ENCODE measurements at regions not wholly inside any gene's neighbourhood (a gene's known extent, or its start where the extent isn't known, plus 50 kb on each side); places are given as distances from the start of the nearest gene placed in this dataset.
"Not testable (repeated sequence)": the region's sequence is repeated elsewhere in the genome, so short reads cannot be mapped to it uniquely, and the experiment has no call there.

DNA sequence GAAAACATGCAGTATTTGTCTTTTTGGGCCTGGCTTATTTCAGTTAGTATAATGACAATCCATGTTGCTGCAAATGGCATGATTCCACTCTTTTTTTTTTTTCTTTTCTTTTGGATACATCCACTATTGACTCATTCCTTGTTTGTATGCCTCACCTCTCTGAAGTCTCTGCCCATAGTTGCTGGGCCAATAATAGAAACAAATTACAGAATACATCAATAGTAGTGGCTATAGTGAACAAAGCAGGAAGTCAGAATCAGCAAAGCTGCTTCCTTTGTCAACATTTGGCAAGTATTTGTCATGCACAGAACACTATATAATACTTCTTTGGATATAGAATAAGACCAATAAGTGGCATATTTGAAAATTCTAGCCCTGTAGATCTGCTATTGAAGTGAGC lies 609.7 kb downstream of the STK39 start:
- no peak for DNase-seq
- in situ Hi-C loops (cut with MboI; ENCODE audit: low pct_unique_long_range_greater_than_20kb, low sequenced_read_pairs), result no loop called here

GRCh38 chr2:167632271-167632670 lies 615.1 kb downstream of the STK39 start:
- in situ Hi-C loops (cut with MboI; ENCODE audit: low pct_unique_long_range_greater_than_20kb, low sequenced_read_pairs); DNase-seq: not testable (repeated sequence)

DNA sequence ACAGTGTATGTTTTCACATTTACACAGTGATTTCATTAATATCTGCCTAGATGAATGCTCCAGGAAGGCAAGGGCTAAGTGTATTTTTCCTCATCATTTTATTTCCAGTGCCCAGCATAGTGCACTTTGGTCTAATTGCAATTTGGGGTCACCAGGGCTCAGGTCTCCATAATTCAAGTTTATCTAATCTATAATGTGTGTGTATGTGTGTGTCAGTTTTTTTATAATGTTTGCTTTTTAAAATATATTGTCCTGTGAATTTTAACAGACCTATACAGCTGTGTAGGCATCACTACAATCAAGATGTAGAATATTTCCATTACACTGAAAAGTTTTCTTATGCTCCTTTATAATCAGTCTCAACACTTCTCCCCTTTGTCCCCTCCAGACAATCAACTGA lies 620.4 kb downstream of the STK39 start:
- in situ Hi-C loops (cut with MboI; ENCODE audit: low pct_unique_long_range_greater_than_20kb, low sequenced_read_pairs), result no loop called here

DNA sequence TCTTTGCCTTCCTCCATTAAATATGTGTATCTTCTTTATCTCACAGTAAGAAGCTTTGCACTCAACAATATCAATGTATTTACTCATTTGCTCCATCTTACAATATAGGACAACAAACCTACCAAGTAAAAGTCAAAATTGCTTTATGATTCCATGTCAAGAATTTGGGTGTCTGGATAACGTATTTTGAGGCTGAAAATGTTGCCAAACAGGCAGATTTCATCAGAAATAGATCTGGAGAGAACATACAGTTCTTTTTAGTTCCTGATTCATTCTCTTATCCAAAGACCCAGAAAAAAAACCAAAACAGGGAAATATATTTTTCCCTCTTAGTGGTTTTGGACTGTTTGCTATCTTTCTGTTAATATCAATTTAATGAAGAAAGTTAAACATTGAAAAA lies 621.1 kb downstream of the STK39 start:
- in situ Hi-C loops (cut with MboI; ENCODE audit: low pct_unique_long_range_greater_than_20kb, low sequenced_read_pairs), result no loop called here

More for the DNA sequence above, 620.4 kb downstream of the STK39 start:
- no peak for DNase-seq

GRCh38 chr2:167616997-167617396 lies 630.4 kb downstream of the STK39 start:
- DNase-seq, result no peak

More for the DNA sequence above, 621.1 kb downstream of the STK39 start:
- no peak for DNase-seq

GRCh38 chr2:167613471-167613870 lies 633.9 kb downstream of the STK39 start:
- no peak for DNase-seq
- in situ Hi-C loops (cut with MboI; ENCODE audit: low pct_unique_long_range_greater_than_20kb, low sequenced_read_pairs), result no loop called here

More at GRCh38 chr2:167616997-167617396, 630.4 kb downstream of the STK39 start:
- in situ Hi-C loops (cut with MboI; ENCODE audit: low pct_unique_long_range_greater_than_20kb, low sequenced_read_pairs), result no loop called here

DNA sequence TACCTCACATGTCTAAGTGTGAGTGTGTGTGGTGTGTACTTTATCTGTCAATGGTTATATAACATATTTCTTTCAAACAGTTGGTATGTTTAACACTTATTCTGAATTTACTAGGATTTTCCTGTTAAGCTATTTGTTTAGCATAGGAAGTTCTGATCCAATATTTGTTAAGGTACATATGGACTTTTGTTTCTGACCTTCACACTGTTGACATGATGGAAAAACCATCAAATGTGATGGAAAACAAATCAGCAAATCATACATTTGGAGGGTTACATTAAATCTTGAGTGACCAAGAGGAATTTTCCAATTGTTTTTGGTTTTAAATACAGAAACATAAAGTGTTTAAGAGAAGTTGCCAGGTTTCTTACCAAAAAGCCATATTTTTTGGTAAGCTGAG lies 638.9 kb downstream of the STK39 start:
- in situ Hi-C loops (cut with MboI; ENCODE audit: low pct_unique_long_range_greater_than_20kb, low sequenced_read_pairs), result no loop called here
- no peak for DNase-seq

DNA sequence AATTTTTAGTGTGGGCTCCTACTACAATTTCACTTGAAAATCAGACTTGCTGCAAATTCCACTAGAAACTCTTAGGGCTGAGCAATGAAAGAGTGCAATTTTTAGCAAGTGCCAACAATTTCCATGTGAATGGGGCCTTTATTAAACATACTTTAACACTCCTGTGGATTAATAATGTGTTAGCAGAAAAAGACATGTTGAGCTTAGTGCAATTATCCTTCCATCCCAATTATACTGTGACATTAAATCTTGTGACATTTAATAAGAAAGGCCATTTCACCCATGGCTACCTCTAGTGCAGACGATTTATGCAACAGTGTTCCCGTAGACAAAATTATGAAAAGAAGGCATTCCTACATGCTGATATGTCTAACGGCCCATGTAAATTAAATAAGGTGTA lies 639.7 kb downstream of the STK39 start:
- no peak for DNase-seq
- in situ Hi-C loops (cut with MboI; ENCODE audit: low pct_unique_long_range_greater_than_20kb, low sequenced_read_pairs), result no loop called here

GRCh38 chr2:167607211-167607610 lies 640.2 kb downstream of the STK39 start:
- no peak for DNase-seq
- in situ Hi-C loops (cut with MboI; ENCODE audit: low pct_unique_long_range_greater_than_20kb, low sequenced_read_pairs), result no loop called here

- in situ Hi-C loops (cut with MboI; ENCODE audit: low pct_unique_long_range_greater_than_20kb, low sequenced_read_pairs), result no loop called here
- no peak for DNase-seq
These were observed 645.3 kb downstream of the STK39 start for GRCh38 chr2:167602122-167602521.

GRCh38 chr2:167599219-167599618 lies 648.2 kb downstream of the STK39 start:
- no peak for DNase-seq
- in situ Hi-C loops (cut with MboI; ENCODE audit: low pct_unique_long_range_greater_than_20kb, low sequenced_read_pairs), result no loop called here

DNA sequence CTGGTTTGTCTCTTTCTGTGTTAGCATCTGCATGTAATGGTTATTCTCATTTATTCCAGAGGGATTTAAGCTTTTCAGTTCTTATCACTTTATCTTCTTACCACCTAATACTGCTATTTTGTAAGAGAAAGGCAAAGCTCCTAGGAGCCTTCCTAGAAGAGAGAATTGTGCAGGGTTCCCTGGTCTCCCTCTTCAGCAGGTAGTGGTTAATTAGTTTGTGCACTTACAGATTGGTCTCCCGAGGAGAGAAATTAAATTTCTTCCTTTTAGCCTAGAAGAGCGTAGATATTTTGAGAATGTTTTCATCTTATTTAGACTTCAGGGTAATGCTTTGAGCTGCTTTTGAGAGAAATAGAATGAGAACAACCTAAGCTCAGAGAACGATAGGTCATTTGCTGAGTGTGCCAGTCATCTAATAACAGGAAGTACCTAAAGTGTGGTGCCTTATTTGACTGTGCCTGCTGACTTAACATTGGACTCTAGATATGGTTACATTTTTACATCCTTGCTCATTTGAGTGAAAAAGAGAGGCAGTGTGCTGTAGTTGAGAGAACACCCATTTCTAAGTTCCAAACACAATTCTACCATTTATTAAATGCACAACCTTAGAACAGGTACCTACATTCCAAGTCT lies 651.4 kb downstream of the STK39 start:
- in situ Hi-C loops (cut with MboI; ENCODE audit: low pct_unique_long_range_greater_than_20kb, low sequenced_read_pairs), result no loop called here
- no peak for DNase-seq

DNA sequence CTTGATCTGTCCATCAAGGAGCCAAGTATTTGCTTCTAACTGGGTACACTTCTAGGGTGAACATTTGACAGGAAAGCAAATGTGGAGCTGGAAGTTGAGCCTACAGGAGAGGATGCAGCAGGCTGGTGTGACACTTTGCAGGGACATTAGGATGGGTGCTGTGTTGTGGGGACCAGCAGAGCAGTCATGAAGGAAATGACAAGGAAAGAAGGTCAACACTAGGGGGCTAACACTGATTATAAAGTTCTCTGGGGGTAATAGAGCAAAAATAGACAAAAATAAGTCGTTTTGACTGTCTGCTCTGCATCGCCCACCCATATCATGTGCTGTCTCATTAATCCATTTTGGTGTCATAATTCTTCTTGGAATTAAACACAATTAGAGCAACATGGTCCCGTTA lies 652.4 kb downstream of the STK39 start:
- in situ Hi-C loops (cut with MboI; ENCODE audit: low pct_unique_long_range_greater_than_20kb, low sequenced_read_pairs), result no loop called here
- DNase-seq, result no peak

DNA sequence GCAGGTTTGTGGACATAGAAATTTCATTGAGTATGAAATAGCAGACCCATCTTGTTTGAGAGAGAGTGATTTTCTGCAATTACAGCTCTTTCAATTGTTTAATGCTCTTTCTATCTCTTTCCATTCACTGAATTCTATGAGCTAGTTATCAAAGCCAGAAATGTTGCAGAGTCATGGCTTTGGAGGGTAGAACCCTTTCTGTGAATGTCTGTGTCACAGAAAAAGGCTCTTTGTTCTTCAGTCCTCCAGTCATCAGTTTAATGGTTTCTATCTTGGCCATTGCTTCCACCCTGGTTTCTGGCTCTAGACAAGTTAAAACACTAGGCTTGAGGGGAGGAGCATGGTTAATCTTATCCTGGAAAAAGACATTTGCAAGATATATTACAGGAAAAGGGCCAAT lies 655.0 kb downstream of the STK39 start:
- no peak for DNase-seq
- in situ Hi-C loops (cut with MboI; ENCODE audit: low pct_unique_long_range_greater_than_20kb, low sequenced_read_pairs), result no loop called here

- no peak for DNase-seq
These were observed 664.8 kb downstream of the STK39 start for GRCh38 chr2:167582619-167583018.

DNA sequence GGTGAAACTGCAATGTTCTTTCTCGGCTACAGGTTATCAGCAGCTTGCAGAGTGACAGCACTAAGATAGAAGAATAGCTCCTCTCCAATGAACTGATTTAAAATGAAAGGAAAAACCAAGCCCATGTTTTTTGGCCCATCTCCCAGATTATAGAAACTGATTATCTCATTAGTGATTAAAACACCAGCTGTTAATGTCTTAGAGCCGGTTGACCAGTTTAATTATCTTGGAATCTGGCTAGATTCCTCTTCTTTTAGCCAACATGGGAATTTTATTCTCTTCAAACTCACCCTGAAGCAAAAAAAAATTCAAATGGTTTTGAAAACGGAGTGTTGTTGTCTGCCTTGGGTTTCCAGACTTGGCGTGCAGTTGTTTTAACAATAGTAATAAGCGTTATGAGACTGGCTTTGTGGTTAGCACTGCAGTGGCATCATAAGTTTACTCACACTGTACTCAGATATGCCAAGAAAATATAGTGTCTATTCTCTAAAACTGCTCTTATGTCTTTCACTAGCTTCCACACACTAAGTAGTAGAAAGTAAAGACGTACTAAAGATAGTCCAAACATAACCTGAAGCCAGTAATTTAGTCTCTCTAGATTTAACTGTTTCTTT lies 665.3 kb downstream of the STK39 start:
- DNase-seq, result no peak
- in situ Hi-C loops (cut with MboI; ENCODE audit: low pct_unique_long_range_greater_than_20kb, low sequenced_read_pairs), result no loop called here

More at GRCh38 chr2:167582619-167583018, 664.8 kb downstream of the STK39 start:
- in situ Hi-C loops (cut with MboI; ENCODE audit: low pct_unique_long_range_greater_than_20kb, low sequenced_read_pairs), result no loop called here

GRCh38 chr2:167579826-167580225 lies 667.6 kb downstream of the STK39 start:
- DNase-seq, result no peak
- in situ Hi-C loops (cut with MboI; ENCODE audit: low pct_unique_long_range_greater_than_20kb, low sequenced_read_pairs), result no loop called here

DNA sequence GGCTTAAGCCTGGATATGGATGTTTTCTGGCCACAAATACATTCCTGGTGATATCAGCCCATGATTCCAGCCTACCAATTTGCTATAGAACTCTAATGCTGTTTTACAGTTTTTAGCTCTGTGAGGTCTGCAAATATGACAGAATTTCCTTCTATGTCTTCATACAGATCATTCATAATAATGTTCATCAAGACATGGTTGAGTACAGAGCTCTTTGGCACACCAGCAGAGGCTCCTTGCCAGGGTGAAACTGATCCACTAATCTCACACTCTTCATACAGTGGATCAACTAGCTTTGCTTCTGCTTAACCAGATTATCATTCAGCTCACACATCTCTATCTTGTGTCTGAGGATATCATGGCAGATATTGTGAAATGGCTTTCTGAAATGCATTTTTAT lies 672.1 kb downstream of the STK39 start:
- in situ Hi-C loops (cut with MboI; ENCODE audit: low pct_unique_long_range_greater_than_20kb, low sequenced_read_pairs), result no loop called here
- DNase-seq, result no peak

DNA sequence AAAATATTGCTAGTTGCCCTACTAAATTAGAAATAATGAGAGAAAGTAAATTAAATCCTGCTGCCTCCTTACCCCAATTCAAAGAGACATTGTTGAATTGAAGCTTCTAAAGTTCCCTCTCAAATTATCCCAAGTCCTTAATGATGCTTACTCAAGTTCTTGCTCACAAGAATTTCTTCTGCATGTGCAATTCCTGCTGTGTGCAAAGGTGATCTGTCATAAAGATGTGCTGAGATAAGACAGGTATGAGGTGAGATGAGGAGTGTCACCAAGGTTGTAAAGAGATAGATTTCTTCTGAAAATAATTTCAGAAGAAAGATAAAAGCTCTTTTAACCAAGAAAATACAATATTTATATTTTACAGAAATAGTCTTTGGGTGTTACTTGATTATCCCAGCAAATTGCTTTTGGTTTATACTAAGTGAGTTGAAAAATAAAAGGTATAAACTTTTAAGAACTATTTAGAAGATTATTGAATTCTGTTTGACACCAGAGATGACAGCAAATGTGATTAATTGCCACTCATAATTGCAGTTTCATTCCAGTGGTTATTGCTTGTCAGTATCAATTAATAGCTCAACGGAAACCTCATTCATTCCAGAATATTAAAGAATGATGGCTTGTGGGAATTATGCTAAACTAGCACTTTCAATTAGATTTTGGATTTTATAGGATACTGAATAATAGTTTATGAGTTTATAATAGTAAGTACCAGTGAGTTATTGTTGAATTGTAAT lies 674.3 kb downstream of the STK39 start:
- DNase-seq, result no peak
- in situ Hi-C loops (cut with MboI; ENCODE audit: low pct_unique_long_range_greater_than_20kb, low sequenced_read_pairs), result no loop called here

- in situ Hi-C loops (cut with MboI; ENCODE audit: low pct_unique_long_range_greater_than_20kb, low sequenced_read_pairs), result no loop called here
- DNase-seq, result no peak
These were observed 677.0 kb downstream of the STK39 start for GRCh38 chr2:167570370-167570769.
